Activated naive CD8-positive, alpha-beta T cell treated with anti-CD3 and anti-CD28 coated beads, Interleukin-2, amount 10 ng/mL, durations not matched to agents 7 days and 5 days (primary cell): ENCODE measurements at regions not wholly inside any gene's neighbourhood (a gene's known extent, or its start where the extent isn't known, plus 50 kb on each side); places are given as distances from the start of the nearest gene placed in this dataset.

Source experiments
- ATAC-seq: fragments of 150-1000 bp; cut with Tn5 transposase; one replicate; pipeline ENCODE4 v1.10.0; 2021; ENCODE audit warnings: low read depth, moderate library complexity
- POLR2A ChIA-PET: fragments of 350-600 bp; sonication (Branson Sonifier 250); formaldehyde crosslinking; loops from one replicate; lab custom pipeline; 2021; ENCODE audit warnings: antibody characterized with exemption; lab: Charles Lee
- DNase-seq: peaks from one replicate; pipeline ENCODE4 v3.0.0; 2021
- H3K27ac Mint-ChIP-seq: one replicate; pipeline ENCODE4 v1.8.0; 2022; ENCODE audit warnings: mild to moderate bottlenecking, mixed read lengths
- H3K27me3 Mint-ChIP-seq: one replicate; pipeline ENCODE4 v1.8.0; 2022; ENCODE audit warnings: mild to moderate bottlenecking, moderate library complexity, mixed read lengths
- H3K36me3 Mint-ChIP-seq: one replicate; pipeline ENCODE4 v1.8.0; 2021; ENCODE audit warnings: mild to moderate bottlenecking, mixed read lengths
- H3K4me1 Mint-ChIP-seq: one replicate; pipeline ENCODE4 v1.8.0; 2021; ENCODE audit warnings: mixed read lengths
- H3K4me3 Mint-ChIP-seq: one replicate; pipeline ENCODE4 v1.8.0; 2022; ENCODE audit warnings: mild to moderate bottlenecking, moderate library complexity, mixed read lengths
- H3K9me3 Mint-ChIP-seq: one replicate; pipeline ENCODE4 v1.8.0; 2021; ENCODE audit warnings: mixed read lengths

DNA sequence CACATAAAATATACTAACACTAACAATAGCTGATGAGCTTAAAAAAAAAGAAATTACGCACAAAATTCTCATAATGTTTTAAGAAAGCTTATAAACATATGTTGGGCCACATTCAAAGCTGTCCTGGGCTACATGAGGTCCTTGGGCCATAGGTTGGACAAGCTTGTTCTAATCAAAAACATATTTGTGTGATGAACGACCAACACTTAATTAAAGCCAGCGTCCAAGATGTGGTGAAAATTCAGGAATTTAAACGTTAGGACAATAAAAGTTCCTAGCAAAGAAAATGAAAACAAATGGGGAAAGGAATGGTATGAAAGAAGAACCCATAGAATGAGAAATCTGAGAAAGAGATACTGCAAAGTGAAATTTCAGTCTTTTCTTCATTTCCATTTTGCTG lies 429.6 kb upstream of the DMAC1 start:
- H3K9me3 Mint-ChIP-seq, result peaks cover 5% of the 10 kb centered on the region
- H3K27ac Mint-ChIP-seq, result no peak overlapping the region
- DNase-seq, result no peak
- H3K36me3 Mint-ChIP-seq, result no peaks in the 10 kb centered on the region
- POLR2A ChIA-PET, result no interaction called here
- ATAC-seq, result no peak
- no peaks in the 10 kb centered on the region for H3K4me1 Mint-ChIP-seq
- no peak overlapping the region for H3K4me3 Mint-ChIP-seq
- no peaks in the 10 kb centered on the region for H3K27me3 Mint-ChIP-seq

DNA sequence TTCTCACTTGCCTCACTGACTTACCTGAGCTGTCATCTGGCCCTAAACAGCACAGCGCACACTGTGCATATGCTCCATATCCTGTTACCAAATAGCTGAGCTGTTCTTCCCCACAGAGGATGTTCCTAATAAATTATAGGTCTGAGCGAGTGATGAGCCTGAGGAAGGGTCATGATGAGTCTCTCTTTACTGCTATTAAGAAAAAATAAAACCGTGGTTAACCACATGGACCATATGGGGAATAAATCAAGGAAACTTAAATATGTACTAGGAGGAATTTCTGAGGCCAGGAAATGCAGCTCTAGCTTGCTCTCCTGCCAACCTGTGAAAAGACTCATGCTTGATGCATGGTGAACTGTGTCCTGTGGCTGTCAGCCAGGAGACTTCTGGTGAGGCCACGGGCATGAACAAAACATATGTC lies 424.8 kb upstream of the DMAC1 start:
- ATAC-seq (no peak), DNase-seq (no peak)
- Mint-ChIP-seq H3K4me3 (no peak overlapping the region), H3K9me3 (peaks cover 6% of the 10 kb centered on the region), H3K27me3 (no peaks in the 10 kb centered on the region), H3K27ac (no peak overlapping the region), H3K4me1 (no peaks in the 10 kb centered on the region), H3K36me3 (no peaks in the 10 kb centered on the region)
- POLR2A ChIA-PET, result no interaction called here

DNA sequence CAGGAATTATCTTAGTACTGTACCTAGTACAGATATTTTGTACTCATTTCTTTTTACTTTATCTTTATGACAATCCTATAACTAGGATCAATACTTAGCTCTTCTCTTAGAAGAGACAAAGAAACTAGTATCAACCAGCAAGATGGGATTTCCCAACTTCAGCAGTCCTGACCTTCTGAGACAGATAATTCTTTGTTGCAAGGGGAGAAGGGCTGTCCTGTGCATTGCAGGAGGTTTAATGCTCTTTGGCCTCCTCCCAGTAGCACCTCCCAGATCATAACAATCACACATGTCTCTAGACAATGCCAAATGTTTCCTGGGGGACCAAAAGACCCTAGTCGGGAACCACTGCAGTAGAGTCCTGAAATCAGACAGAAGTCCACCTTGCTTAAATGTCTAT lies 424.3 kb upstream of the DMAC1 start:
- no peak for ATAC-seq
- POLR2A ChIA-PET, result no interaction called here
- no peak for DNase-seq
- no peaks in the 10 kb centered on the region for H3K36me3 Mint-ChIP-seq
- H3K9me3 Mint-ChIP-seq, result peaks cover 6% of the 10 kb centered on the region
- H3K27ac Mint-ChIP-seq, result no peak overlapping the region
- no peaks in the 10 kb centered on the region for H3K4me1 Mint-ChIP-seq
- H3K27me3 Mint-ChIP-seq, result no peaks in the 10 kb centered on the region
- H3K4me3 Mint-ChIP-seq, result no peak overlapping the region

DNA sequence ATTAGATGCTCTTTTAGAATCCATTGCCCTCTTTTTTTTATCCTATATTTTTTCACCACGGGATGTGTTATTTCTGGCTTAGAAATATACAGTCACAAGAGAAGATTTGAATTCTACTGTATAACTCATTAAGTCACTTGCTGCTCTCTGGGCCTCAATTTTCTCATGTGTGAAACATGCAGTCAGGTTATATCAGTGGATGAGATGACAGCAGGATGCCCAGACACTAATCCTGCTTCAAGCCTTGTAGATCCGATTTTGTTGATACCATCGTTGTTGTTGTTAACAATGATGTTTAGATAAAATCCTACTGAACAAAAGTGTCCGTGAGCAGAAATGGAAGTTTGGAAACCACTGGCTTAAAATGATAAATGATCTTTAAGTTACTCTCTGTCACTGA lies 421.9 kb upstream of the DMAC1 start:
- Mint-ChIP-seq H3K36me3 (no peaks in the 10 kb centered on the region), H3K4me1 (no peaks in the 10 kb centered on the region), H3K27me3 (no peaks in the 10 kb centered on the region), H3K27ac (no peak overlapping the region), H3K9me3 (peaks cover 1% of the 10 kb centered on the region), H3K4me3 (no peak overlapping the region)
- ATAC-seq, result no peak
- DNase-seq, result no peak
- POLR2A ChIA-PET, result no interaction called here

DNA sequence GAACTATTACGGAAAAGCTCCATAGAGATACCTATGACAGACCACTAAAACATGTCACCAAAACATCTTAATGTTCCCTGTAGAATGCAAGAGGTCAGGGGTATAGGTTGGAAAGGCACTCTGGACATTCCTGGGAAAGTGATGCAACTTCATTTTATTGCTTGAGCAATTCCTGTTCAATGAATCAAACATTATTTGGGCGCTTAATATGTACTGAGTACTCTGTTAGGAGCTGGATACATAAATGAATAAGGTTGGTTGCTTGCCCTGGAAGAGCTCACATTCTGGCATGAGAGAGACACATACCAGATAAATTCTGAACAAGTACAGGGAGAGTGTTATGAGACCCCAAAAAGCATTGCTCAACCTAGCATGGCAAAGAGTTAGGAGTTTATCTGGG lies 408.9 kb upstream of the DMAC1 start:
- peaks cover 4% of the 10 kb centered on the region for H3K4me1 Mint-ChIP-seq
- H3K9me3 Mint-ChIP-seq, result no peaks in the 10 kb centered on the region
- DNase-seq (no peak), ATAC-seq (no peak)
- no peak overlapping the region for H3K27ac Mint-ChIP-seq
- POLR2A ChIA-PET, result no interaction called here
- H3K4me3 Mint-ChIP-seq, result no peak overlapping the region
- H3K27me3 Mint-ChIP-seq, result peaks cover 2% of the 10 kb centered on the region
- H3K36me3 Mint-ChIP-seq, result no peaks in the 10 kb centered on the region

DNA sequence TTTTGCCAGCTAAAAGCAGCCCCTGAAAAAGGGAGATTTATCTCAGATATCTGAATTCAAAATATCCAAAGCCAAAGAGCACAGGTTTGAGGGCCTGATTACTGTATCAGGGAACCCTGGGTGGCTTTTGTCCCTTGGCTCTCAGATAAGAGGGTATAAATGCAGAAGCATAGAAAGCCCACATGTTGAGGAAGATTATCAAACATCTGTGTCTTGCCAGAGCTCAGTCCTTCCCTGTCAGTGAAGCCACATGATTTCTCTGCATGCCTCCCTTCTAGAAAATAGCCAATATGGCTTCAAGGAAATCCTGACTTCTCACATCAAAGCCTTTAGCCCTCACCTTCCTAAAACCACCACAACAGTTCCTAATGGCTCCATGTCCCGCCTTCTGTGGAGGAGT lies 408.0 kb upstream of the DMAC1 start:
- H3K27me3 Mint-ChIP-seq, result peaks cover 2% of the 10 kb centered on the region
- POLR2A ChIA-PET, result no interaction called here
- H3K27ac Mint-ChIP-seq, result no peak overlapping the region
- peaks cover 4% of the 10 kb centered on the region for H3K4me1 Mint-ChIP-seq
- ATAC-seq (no peak), DNase-seq (no peak)
- no peak overlapping the region for H3K4me3 Mint-ChIP-seq
- no peaks in the 10 kb centered on the region for H3K36me3 Mint-ChIP-seq
- no peaks in the 10 kb centered on the region for H3K9me3 Mint-ChIP-seq

DNA sequence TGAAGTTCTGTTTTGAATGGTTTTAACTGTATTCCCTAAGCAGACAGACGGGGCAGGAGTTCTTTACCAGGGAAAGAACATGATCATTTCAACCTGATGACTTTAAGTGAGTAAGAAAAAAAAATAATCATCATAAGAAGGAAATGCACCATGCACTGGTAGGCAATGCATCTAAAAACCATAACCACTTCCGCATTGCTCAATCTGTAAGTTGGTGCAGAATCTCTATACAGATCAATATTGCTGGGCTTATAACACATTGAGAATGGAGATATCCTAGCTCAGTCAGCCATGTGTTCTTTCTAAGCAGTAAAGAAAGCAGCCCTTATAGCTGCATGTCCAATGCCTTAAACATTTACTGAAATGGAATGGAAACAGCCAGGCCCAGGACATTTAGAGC lies 407.1 kb upstream of the DMAC1 start:
- no peak for ATAC-seq
- no peaks in the 10 kb centered on the region for H3K36me3 Mint-ChIP-seq
- H3K4me1 Mint-ChIP-seq, result peaks cover 4% of the 10 kb centered on the region
- POLR2A ChIA-PET, result no interaction called here
- no peak overlapping the region for H3K4me3 Mint-ChIP-seq
- H3K27ac Mint-ChIP-seq, result no peak overlapping the region
- no peak for DNase-seq
- H3K27me3 Mint-ChIP-seq, result peaks cover 2% of the 10 kb centered on the region
- no peaks in the 10 kb centered on the region for H3K9me3 Mint-ChIP-seq

DNA sequence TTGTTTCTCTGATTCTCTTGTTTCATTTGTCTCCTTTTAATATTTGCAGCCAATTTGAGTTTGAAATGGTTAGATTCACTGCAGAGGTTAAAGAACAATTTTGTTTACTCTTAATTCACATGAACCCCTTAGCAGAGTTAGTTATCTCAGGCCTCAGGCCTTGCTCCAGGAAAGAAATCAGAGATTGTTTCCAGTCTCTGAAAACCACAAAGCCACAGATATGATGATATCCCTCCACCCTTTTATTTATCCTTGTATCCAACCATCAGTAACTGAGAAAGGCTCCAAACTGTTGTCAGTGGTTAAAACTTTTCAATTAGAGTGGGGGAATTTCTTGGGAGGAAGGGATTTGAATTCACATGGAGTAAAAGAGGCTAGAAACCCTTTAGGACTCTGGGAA lies 406.0 kb upstream of the DMAC1 start:
- no peaks in the 10 kb centered on the region for H3K9me3 Mint-ChIP-seq
- no peaks in the 10 kb centered on the region for H3K36me3 Mint-ChIP-seq
- ATAC-seq, result no peak
- H3K27me3 Mint-ChIP-seq, result peaks cover 2% of the 10 kb centered on the region
- no peak overlapping the region for H3K27ac Mint-ChIP-seq
- peaks cover 4% of the 10 kb centered on the region for H3K4me1 Mint-ChIP-seq
- no peak overlapping the region for H3K4me3 Mint-ChIP-seq
- POLR2A ChIA-PET, result no interaction called here
- DNase-seq, result no peak

DNA sequence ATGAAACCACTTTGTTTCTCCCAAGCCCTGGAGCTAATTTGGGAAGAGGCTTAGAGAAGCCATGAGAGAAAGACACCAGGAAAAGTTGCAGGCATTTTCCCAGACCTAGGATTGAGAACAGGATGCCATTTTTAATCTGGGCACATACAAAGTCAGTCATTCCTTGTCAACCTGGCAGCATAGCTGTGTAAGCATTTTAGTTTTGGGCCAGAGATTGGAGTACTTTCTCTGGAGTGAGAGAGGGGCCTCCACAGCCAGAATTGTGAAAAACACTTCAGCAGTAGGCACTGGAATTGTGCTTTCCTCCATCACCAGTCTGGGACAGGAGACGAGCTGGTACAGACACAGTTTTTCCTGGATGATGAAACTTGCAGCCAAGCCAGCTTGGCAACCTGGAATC lies 390.3 kb upstream of the DMAC1 start:
- H3K27ac Mint-ChIP-seq, result no peak overlapping the region
- no peak overlapping the region for H3K4me3 Mint-ChIP-seq
- ATAC-seq (no peak), DNase-seq (no peak)
- H3K9me3 Mint-ChIP-seq, result peaks cover 4% of the 10 kb centered on the region
- peaks cover 1% of the 10 kb centered on the region for H3K27me3 Mint-ChIP-seq
- POLR2A ChIA-PET, result no interaction called here
- no peaks in the 10 kb centered on the region for H3K36me3 Mint-ChIP-seq
- H3K4me1 Mint-ChIP-seq, result no peaks in the 10 kb centered on the region

DNA sequence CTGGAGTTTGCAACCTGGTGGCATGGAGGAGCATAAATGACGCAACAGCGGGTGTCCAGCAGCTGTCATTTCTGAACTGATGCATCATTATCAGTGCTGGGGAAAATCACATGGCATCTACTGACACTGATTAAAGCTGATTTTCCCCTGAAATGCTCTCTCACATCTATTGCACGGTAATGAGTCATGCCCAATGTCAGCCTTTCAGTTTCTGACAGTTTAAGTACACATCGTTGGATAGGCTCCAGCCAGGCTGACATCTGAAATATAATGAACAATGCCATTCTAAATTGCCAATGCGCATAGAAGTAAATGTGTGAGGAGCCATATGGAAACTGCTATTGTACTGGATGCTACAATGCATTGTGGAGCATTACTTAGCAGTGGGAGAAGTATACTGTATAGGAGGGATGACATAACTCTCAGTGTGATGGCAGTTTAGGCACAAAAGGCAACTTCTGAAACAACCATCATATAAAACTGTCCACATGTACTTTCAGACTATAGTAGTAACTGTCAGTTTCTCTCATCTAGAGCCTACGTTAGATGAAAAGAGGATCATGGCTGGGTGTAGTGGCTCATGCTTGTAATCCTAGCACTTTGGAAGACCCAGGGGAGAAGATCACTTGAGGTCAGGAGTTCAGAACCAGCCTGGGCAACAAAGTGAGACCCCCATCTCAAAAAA lies 389.3 kb upstream of the DMAC1 start:
- Mint-ChIP-seq H3K4me1 (no peaks in the 10 kb centered on the region), H3K4me3 (no peak overlapping the region), H3K9me3 (peaks cover 4% of the 10 kb centered on the region), H3K27me3 (peaks cover 1% of the 10 kb centered on the region), H3K27ac (no peak overlapping the region), H3K36me3 (no peaks in the 10 kb centered on the region)
- POLR2A ChIA-PET, result no interaction called here
- no peak for DNase-seq
- no peak for ATAC-seq

DNA sequence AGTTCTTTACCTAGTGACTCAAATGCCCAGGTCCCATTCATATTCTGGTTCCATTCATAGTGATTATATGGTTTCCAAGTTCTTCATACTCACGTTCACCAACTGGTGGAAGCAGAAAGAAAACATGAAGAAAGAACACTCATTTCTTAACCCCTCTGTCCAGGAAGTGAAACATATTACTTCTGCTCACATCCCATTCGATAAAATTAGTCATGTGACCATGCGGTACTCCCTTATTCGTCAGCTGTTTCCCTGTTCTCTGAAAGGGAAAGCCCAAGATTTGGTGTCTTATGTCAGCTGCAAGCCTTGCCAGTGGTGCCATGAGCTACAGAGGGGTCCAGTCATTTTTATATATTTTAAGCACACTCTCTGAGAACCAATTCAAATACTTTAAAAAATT lies 387.0 kb upstream of the DMAC1 start:
- no peak overlapping the region for H3K27ac Mint-ChIP-seq
- POLR2A ChIA-PET, result no interaction called here
- H3K4me1 Mint-ChIP-seq, result no peaks in the 10 kb centered on the region
- no peaks in the 10 kb centered on the region for H3K36me3 Mint-ChIP-seq
- H3K9me3 Mint-ChIP-seq, result peaks cover 1% of the 10 kb centered on the region
- ATAC-seq (no peak), DNase-seq (no peak)
- H3K27me3 Mint-ChIP-seq, result no peaks in the 10 kb centered on the region
- H3K4me3 Mint-ChIP-seq, result no peak overlapping the region

DNA sequence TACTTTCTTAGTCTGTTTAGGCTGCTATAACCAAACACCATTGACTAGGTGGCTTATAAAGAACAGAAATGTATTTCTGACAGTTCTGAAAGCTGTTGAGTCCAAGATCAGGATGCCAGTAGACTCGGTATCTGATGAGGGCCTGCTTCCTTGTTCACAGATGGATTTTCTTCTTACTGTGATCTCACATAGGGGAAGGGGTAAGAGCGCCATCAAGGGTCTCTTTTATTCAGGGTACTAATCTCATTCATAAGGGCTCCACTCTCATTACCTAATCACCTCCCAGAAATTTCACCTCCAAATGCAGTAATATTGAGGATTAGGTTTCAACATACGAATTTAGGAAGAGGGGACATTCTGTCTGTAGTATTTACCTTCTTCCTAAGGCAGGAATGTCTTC lies 384.0 kb upstream of the DMAC1 start:
- Mint-ChIP-seq H3K4me1 (no peaks in the 10 kb centered on the region), H3K9me3 (peaks cover 1% of the 10 kb centered on the region)

DNA sequence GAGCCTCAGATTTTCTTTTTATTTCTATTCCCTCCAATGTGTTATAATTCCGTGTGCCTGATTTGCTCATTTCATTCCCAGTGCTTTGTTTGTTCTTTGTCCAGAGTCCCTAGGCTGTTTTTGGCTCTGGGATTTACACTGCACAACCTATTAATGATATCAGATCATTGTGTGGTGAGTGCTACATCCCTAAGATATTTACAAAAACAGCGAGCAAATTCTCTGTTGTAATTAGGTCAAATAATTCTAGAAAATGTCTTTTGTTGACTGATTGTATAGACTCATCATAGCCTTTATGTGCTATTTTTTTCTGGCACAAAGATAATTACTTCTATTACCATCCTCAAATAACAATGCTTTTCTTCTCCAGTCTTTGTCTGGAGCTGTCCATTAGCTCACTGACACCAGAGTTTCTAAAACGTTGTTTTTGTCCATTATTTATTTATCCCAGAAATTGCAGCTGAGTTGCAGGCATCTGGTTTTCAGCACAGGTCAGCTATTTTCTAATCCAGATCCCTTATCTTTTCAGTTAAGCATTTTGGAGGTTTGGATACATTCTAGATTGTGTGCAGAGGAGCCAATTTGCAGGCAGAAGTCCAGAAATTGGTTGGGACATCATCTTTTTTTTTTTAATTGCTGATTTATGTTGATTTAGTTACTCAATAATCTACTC lies 379.9 kb upstream of the DMAC1 start:
- Mint-ChIP-seq H3K36me3 (no peaks in the 10 kb centered on the region), H3K4me3 (no peak overlapping the region), H3K27me3 (no peaks in the 10 kb centered on the region), H3K4me1 (no peaks in the 10 kb centered on the region), H3K9me3 (peaks cover 1% of the 10 kb centered on the region), H3K27ac (no peak overlapping the region)
- DNase-seq (no peak), ATAC-seq (no peak)
- POLR2A ChIA-PET, result no interaction called here

More for the DNA sequence above, 384.0 kb upstream of the DMAC1 start:
- H3K27me3 Mint-ChIP-seq, result no peaks in the 10 kb centered on the region
- no peak overlapping the region for H3K4me3 Mint-ChIP-seq
- ATAC-seq, result no peak
- DNase-seq, result no peak
- H3K27ac Mint-ChIP-seq, result no peak overlapping the region
- POLR2A ChIA-PET, result no interaction called here
- H3K36me3 Mint-ChIP-seq, result no peaks in the 10 kb centered on the region

DNA sequence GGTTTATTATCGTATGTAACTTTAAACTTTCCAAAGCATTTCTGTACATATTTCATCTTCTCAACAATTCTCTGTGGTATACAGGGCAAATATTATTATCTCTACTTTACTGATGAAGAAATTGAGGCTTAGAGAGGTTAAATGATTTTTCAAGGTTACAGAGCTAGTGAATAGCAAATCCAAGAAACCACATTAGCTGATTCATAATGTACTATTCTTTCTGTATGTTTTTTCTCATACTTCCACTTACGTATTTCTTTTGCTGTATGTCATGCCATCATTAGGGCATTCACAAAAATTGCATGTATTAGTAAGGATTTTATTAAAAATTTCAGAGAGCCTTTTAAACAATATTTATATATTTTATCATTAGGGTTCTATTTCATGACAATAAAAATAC lies 372.4 kb upstream of the DMAC1 start:
- Mint-ChIP-seq H3K27ac (no peak overlapping the region), H3K4me1 (no peaks in the 10 kb centered on the region), H3K9me3 (no peaks in the 10 kb centered on the region), H3K36me3 (no peaks in the 10 kb centered on the region), H3K27me3 (peaks cover 2% of the 10 kb centered on the region), H3K4me3 (no peak overlapping the region)
- no peak for DNase-seq
- no peak for ATAC-seq
- POLR2A ChIA-PET, result no interaction called here
